Fibroblast of lung (primary cell): ENCODE measurements at regions not wholly inside any gene's neighbourhood (a gene's known extent, or its start where the extent isn't known, plus 50 kb on each side); places are given as distances from the start of the nearest gene placed in this dataset.
A peak's percentile ranks its signal among the peaks of the same experiment; 100 is the strongest.

ENCODE experiments used
- DNase-seq, 2 donors: peaks; one replicate each; pipeline versions ENCODE4 v3.0.0 to v3.0.0-alpha.2; 2010; ENCODE audit warnings: low read depth in 2 of 2
- H2AFZ ChIP-seq: 2 replicates; pipeline ENCODE4 v1.5.1; 2012; ENCODE audit warnings: low read length, control low read depth, inconsistent platforms
- H3K27ac ChIP-seq: 2 replicates; pipeline ENCODE4 v1.5.1; 2011; ENCODE audit warnings: low read length, control low read depth; ENCODE audit not compliant: insufficient read depth
- H3K27me3 ChIP-seq: 2 replicates; pipeline ENCODE4 v1.5.1; 2011; ENCODE audit warnings: mild to moderate bottlenecking, low read length; ENCODE audit not compliant: control insufficient read depth, insufficient read depth
- H3K36me3 ChIP-seq: 2 replicates; pipeline ENCODE4 v1.5.1; 2011; ENCODE audit warnings: low read length; ENCODE audit not compliant: control insufficient read depth, insufficient read depth
- H3K4me1 ChIP-seq: 2 replicates; pipeline ENCODE4 v1.5.1; 2011; ENCODE audit warnings: low read length; ENCODE audit not compliant: control insufficient read depth, insufficient read depth; ENCODE audit errors: extremely low read depth
- H3K4me2 ChIP-seq: 2 replicates; pipeline ENCODE4 v1.5.1; 2011; ENCODE audit warnings: low read length, control low read depth; ENCODE audit not compliant: insufficient read depth; ENCODE audit errors: extremely low read depth
- H3K4me3 ChIP-seq, 4 experiments: fragments of 200-600 bp in 1 of 4; sonication (generic) in 1 of 4; replicated peaks in 1 of 4; 2 replicates each; pipeline ENCODE4 v1.5.1; 2011 to 2016; ENCODE audit warnings: low read length in 4 of 4, low read depth in 3 of 4, mild to moderate bottlenecking in 3 of 4, control low read depth in 2 of 4, inconsistent platforms in 1 of 4, mixed read lengths in 1 of 4; ENCODE audit not compliant: insufficient read depth in 1 of 4; ENCODE audit errors: control extremely low read depth in 1 of 4
- H3K79me2 ChIP-seq: 2 replicates; pipeline ENCODE4 v1.5.1; 2012; ENCODE audit warnings: mild to moderate bottlenecking, low read length, inconsistent platforms; ENCODE audit not compliant: control insufficient read depth, insufficient read depth
- H3K9ac ChIP-seq: 2 replicates; pipeline ENCODE4 v1.5.1; 2011; ENCODE audit warnings: mild to moderate bottlenecking, low read length, control low read depth; ENCODE audit not compliant: insufficient read depth
- H3K9me3 ChIP-seq: 2 replicates; pipeline ENCODE4 v1.5.1; 2012; ENCODE audit warnings: low read depth, low read length; ENCODE audit not compliant: control insufficient read depth, insufficient read depth
- H4K20me1 ChIP-seq: 2 replicates; pipeline ENCODE4 v1.5.1; 2011; ENCODE audit warnings: low read length; ENCODE audit not compliant: control insufficient read depth, insufficient read depth; ENCODE audit errors: extremely low read depth
- EZH2 ChIP-seq: IDR thresholded peaks from 2 replicates; pipeline ENCODE4 v1.5.1; 2012; ENCODE audit warnings: low read length, control low read depth, mild to moderate bottlenecking; ENCODE audit errors: missing control alignments
- TF ChIP-seq, protein P1 (sequence below), 2 donors: IDR thresholded peaks in 1 of 2; conservative IDR thresholded peaks in 1 of 2; 1 replicate in 1 of 2; 2 replicates in 1 of 2; pipeline ENCODE4 v1.5.1; 2011 to 2012; ENCODE audit warnings: low read length in 2 of 2, control low read depth in 1 of 2, inconsistent platforms in 1 of 2, low read depth in 1 of 2, mild to moderate bottlenecking in 1 of 2

GRCh38 chr11:127627629-127628457 is 627.3 kb upstream of the KIRREL3 start:
- DNase-seq = peak in 1 of 2 donors; percentile 48
- H2AFZ ChIP-seq = no peak overlapping the region
- no peak overlapping the region for H3K9ac ChIP-seq
- no peak overlapping the region for H3K27ac ChIP-seq
- H3K79me2 ChIP-seq = no peaks in the 10 kb centered on the region
- H3K4me1 ChIP-seq = no peaks in the 10 kb centered on the region
- no peaks in the 10 kb centered on the region for H4K20me1 ChIP-seq
- H3K9me3 ChIP-seq = no peaks in the 10 kb centered on the region
- no peaks in the 10 kb centered on the region for H3K36me3 ChIP-seq
- no peak overlapping the region for H3K4me3 ChIP-seq
- TF ChIP-seq, protein P1, sequence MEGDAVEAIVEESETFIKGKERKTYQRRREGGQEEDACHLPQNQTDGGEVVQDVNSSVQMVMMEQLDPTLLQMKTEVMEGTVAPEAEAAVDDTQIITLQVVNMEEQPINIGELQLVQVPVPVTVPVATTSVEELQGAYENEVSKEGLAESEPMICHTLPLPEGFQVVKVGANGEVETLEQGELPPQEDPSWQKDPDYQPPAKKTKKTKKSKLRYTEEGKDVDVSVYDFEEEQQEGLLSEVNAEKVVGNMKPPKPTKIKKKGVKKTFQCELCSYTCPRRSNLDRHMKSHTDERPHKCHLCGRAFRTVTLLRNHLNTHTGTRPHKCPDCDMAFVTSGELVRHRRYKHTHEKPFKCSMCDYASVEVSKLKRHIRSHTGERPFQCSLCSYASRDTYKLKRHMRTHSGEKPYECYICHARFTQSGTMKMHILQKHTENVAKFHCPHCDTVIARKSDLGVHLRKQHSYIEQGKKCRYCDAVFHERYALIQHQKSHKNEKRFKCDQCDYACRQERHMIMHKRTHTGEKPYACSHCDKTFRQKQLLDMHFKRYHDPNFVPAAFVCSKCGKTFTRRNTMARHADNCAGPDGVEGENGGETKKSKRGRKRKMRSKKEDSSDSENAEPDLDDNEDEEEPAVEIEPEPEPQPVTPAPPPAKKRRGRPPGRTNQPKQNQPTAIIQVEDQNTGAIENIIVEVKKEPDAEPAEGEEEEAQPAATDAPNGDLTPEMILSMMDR (conservative IDR thresholded peaks at IDR 0.05 in 1 of 2, IDR thresholded peaks at IDR 0.05 in 1 of 2; ENCODE audit: low read depth in 1 of 2, low read length in 2 of 2) = no peak
- no peak for TF ChIP-seq EZH2
- no peak overlapping the region for H3K4me2 ChIP-seq
- no peaks in the 10 kb centered on the region for H3K27me3 ChIP-seq

DNA sequence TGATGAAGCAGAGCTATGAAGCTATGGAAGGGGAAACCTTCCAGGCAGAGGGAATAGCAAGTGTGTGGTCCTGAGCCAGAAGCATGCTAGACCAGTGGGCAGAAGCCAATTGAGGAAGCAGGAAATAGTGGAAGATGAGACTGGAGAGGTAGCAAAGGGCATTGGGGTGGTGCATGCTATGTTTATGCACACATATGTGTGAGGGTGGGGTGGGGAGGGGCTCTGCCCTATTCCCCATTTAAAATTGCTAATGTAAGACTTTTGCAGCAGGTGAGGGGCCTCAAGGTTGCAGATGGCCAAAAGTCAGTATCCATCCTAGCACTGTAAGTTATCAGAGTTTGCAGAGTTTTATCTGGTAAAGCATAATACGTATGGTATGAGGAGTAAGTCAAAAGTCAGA is 626.6 kb upstream of the KIRREL3 start:
- Histone ChIP-seq H2AFZ (no peak overlapping the region), H3K27ac (no peak overlapping the region), H3K4me1 (no peaks in the 10 kb centered on the region), H3K27me3 (no peaks in the 10 kb centered on the region), H3K9me3 (no peaks in the 10 kb centered on the region), H3K9ac (no peak overlapping the region), H3K36me3 (no peaks in the 10 kb centered on the region), H3K79me2 (no peaks in the 10 kb centered on the region), H3K4me2 (no peak overlapping the region), H4K20me1 (no peaks in the 10 kb centered on the region), H3K4me3 (no peak overlapping the region)
- DNase-seq = no peak
- TF ChIP-seq EZH2 = no peak
- TF ChIP-seq, protein P1 (conservative IDR thresholded peaks at IDR 0.05 in 1 of 2, IDR thresholded peaks at IDR 0.05 in 1 of 2; ENCODE audit: low read depth in 1 of 2, low read length in 2 of 2) = no peak

DNA sequence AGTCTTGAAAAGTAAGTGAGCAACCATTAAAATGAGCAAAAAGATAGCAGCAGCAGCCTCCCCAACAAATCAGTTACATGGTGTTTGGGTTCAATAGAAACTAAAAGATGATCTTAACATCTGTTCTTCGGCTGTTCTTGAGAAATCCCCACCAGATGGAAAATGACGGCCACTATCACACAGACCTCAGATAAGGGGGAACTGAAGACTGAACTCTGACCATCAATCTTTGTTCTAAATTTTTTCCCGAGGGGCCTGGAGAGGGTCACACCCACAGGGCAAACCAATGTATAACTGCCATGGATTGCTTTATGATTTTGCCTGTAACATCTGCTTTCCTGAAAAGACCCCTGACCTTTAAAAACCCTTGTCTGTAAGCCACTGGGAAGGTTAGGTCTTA is 624.8 kb upstream of the KIRREL3 start:
- H3K9me3 ChIP-seq = no peaks in the 10 kb centered on the region
- no peak overlapping the region for H3K4me3 ChIP-seq
- no peaks in the 10 kb centered on the region for H3K27me3 ChIP-seq
- H3K27ac ChIP-seq = no peak overlapping the region
- H3K36me3 ChIP-seq = no peaks in the 10 kb centered on the region
- no peaks in the 10 kb centered on the region for H3K79me2 ChIP-seq
- no peaks in the 10 kb centered on the region for H3K4me1 ChIP-seq
- H3K4me2 ChIP-seq = no peak overlapping the region
- no peak overlapping the region for H2AFZ ChIP-seq
- no peaks in the 10 kb centered on the region for H4K20me1 ChIP-seq
- no peak overlapping the region for H3K9ac ChIP-seq
- TF ChIP-seq, protein P1 (conservative IDR thresholded peaks at IDR 0.05 in 1 of 2, IDR thresholded peaks at IDR 0.05 in 1 of 2; ENCODE audit: low read depth in 1 of 2, low read length in 2 of 2) = no peak
- no peak for TF ChIP-seq EZH2
- DNase-seq = no peak
